Upper lobe of left lung (tissue), 4 donors: ENCODE measurements at regions not wholly inside any gene's neighbourhood (a gene's known extent, or its start where the extent isn't known, plus 50 kb on each side); places are given as distances from the start of the nearest gene placed in this dataset.

Experiments
- CTCF ChIP-seq, 6 experiments: fragments of 450-650 bp in 4 of 6; fragments of 200-600 bp in 2 of 6; sonication (generic) in 2 of 6; IDR thresholded peaks; one replicate each; pipeline ENCODE4 v1.5.1; 2016 to 2019; ENCODE audit warnings: antibody characterized with exemption in 6 of 6
- POLR2A ChIP-seq, 4 donors: fragments of 450-650 bp; IDR thresholded peaks; one replicate each; pipeline ENCODE4 v1.5.1; 2016 to 2017; ENCODE audit warnings: antibody characterized with exemption in 4 of 4, mild to moderate bottlenecking in 2 of 4
- POLR2AphosphoS5 ChIP-seq, 2 donors: sonication (generic); formaldehyde crosslinking; IDR thresholded peaks; one replicate each; pipeline ENCODE4 v1.5.1; 2017; ENCODE audit warnings: antibody characterized with exemption in 2 of 2

- no peak for TF ChIP-seq CTCF (IDR thresholded peaks at IDR 0.05)
- no peak for TF ChIP-seq POLR2A (IDR thresholded peaks at IDR 0.05)
- no peak for TF ChIP-seq POLR2AphosphoS5 (IDR thresholded peaks at IDR 0.05)
Measured at GRCh38 chr4:178696515-178696914, 1254.3 kb upstream of the AGA start.
